Ishikawa (cell line): ENCODE measurements at regions not wholly inside any gene's neighbourhood (a gene's known extent, or its start where the extent isn't known, plus 50 kb on each side); places are given as distances from the start of the nearest gene placed in this dataset.

Source experiments
- CEBPB ChIP-seq: IDR thresholded peaks from 2 replicates; pipeline ENCODE4 v1.6.1; 2012
- EGR1 ChIP-seq: IDR thresholded peaks from 2 replicates; pipeline ENCODE4 v1.6.1; 2012
- EP300 ChIP-seq: IDR thresholded peaks from 2 replicates; pipeline ENCODE4 v1.6.1; 2012; ENCODE audit warnings: borderline replicate concordance
- NFIC ChIP-seq: IDR thresholded peaks from 2 replicates; pipeline ENCODE4 v1.6.1; 2012
- RAD21 ChIP-seq: IDR thresholded peaks from 2 replicates; pipeline ENCODE4 v1.6.1; 2012; ENCODE audit warnings: low read depth
- REST ChIP-seq: IDR thresholded peaks from 2 replicates; pipeline ENCODE4 v1.6.1; 2012; ENCODE audit warnings: low read depth, mild to moderate bottlenecking
- TAF1 ChIP-seq: IDR thresholded peaks from 2 replicates; pipeline ENCODE4 v1.6.1; 2012; ENCODE audit warnings: low read depth, mild to moderate bottlenecking
- TCF12 ChIP-seq: IDR thresholded peaks from 2 replicates; pipeline ENCODE4 v1.6.1; 2012; ENCODE audit warnings: low read depth
- TEAD4 ChIP-seq: IDR thresholded peaks from 2 replicates; pipeline ENCODE4 v1.6.1; 2012
- USF1 ChIP-seq: IDR thresholded peaks from 2 replicates; pipeline ENCODE4 v1.6.1; 2012
- YY1 ChIP-seq: IDR thresholded peaks from 2 replicates; pipeline ENCODE4 v1.6.1; 2012; ENCODE audit warnings: low read depth

GRCh38 chr2:57217013-57217412 lies 829.6 kb upstream of the VRK2 start:
- TF ChIP-seq TEAD4 (no peak), USF1 (no peak), TAF1 (no peak), RAD21 (no peak), REST (no peak), EP300 (no peak), TCF12 (no peak), NFIC (no peak), EGR1 (no peak), YY1 (no peak), CEBPB (no peak)
